ENCODE measurements at regions not wholly inside any gene's neighbourhood (a gene's known extent, or its start where the extent isn't known, plus 50 kb on each side); places are given as distances from the start of the nearest gene placed in this dataset.

DNA sequence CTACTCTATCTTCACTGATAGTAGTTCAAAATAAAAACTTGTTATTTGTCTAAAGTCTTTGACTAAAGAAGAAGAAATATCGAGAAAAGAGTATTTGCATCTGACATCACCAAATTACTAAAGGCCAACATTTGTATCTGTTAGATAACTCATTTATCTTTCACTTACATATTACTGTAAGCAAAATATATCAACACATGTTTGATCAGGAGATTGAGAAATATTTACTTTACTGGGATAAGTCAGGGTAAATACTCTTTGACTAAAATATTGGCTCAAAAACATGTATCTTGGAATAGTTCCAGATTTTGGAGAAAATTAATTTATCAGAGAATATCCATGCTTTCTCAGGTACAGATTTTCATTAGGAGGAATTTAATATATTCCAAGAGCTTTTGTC is 306.0 kb downstream of the TENT5A start:
- DNase-seq (ENCODE audit: low read depth in 2 of 2), result no peak
- H3K4me3 ChIP-seq (replicated peaks in 1 of 2; ENCODE audit: low read depth in 2 of 2, low read length in 2 of 2), result no peak overlapping the region
- TF ChIP-seq, protein P1, sequence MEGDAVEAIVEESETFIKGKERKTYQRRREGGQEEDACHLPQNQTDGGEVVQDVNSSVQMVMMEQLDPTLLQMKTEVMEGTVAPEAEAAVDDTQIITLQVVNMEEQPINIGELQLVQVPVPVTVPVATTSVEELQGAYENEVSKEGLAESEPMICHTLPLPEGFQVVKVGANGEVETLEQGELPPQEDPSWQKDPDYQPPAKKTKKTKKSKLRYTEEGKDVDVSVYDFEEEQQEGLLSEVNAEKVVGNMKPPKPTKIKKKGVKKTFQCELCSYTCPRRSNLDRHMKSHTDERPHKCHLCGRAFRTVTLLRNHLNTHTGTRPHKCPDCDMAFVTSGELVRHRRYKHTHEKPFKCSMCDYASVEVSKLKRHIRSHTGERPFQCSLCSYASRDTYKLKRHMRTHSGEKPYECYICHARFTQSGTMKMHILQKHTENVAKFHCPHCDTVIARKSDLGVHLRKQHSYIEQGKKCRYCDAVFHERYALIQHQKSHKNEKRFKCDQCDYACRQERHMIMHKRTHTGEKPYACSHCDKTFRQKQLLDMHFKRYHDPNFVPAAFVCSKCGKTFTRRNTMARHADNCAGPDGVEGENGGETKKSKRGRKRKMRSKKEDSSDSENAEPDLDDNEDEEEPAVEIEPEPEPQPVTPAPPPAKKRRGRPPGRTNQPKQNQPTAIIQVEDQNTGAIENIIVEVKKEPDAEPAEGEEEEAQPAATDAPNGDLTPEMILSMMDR (IDR thresholded peaks at IDR 0.05; ENCODE audit: low read depth, low read length), result no peak

- TF ChIP-seq, protein P1 (IDR thresholded peaks at IDR 0.05; ENCODE audit: low read depth, low read length), result no peak
- no peak overlapping the region for H3K4me3 ChIP-seq (replicated peaks in 1 of 2; ENCODE audit: low read depth in 2 of 2, low read length in 2 of 2)
- DNase-seq (ENCODE audit: low read depth in 2 of 2), result no peak
Observed at GRCh38 chr6:81439417-81439816, 313.1 kb downstream of the TENT5A start.

- no peak overlapping the region for H3K4me3 ChIP-seq (replicated peaks in 1 of 2; ENCODE audit: low read depth in 2 of 2, low read length in 2 of 2)
- DNase-seq (ENCODE audit: low read depth in 2 of 2), result no peak
- TF ChIP-seq, protein P1 (IDR thresholded peaks at IDR 0.05; ENCODE audit: low read depth, low read length), result no peak
Observed at GRCh38 chr6:81436990-81437389, 315.5 kb downstream of the TENT5A start.

DNA sequence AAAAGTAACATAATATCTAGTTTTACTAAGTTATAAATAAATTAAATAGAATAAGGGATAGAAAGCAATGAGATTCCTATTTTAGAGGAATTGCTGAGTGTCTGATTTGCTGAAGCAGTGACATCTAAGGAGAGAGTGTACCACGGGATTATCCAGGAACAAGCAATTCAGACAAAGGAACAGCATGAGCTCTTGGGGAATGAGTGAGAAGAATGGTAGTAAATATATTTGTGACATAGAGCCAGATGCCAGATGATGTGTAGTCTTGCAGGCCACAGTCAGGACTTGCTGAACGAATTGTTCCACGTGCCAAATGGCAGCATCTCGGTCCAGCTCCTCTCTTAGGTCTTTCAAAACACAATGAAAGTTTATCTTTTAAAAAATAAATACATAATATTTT is 339.2 kb downstream of the TENT5A start:
- H3K4me3 ChIP-seq (replicated peaks in 1 of 2; ENCODE audit: low read depth in 2 of 2, low read length in 2 of 2), result no peak overlapping the region
- DNase-seq (ENCODE audit: low read depth in 2 of 2), result no peak
- TF ChIP-seq, protein P1 (IDR thresholded peaks at IDR 0.05; ENCODE audit: low read depth, low read length), result no peak

DNA sequence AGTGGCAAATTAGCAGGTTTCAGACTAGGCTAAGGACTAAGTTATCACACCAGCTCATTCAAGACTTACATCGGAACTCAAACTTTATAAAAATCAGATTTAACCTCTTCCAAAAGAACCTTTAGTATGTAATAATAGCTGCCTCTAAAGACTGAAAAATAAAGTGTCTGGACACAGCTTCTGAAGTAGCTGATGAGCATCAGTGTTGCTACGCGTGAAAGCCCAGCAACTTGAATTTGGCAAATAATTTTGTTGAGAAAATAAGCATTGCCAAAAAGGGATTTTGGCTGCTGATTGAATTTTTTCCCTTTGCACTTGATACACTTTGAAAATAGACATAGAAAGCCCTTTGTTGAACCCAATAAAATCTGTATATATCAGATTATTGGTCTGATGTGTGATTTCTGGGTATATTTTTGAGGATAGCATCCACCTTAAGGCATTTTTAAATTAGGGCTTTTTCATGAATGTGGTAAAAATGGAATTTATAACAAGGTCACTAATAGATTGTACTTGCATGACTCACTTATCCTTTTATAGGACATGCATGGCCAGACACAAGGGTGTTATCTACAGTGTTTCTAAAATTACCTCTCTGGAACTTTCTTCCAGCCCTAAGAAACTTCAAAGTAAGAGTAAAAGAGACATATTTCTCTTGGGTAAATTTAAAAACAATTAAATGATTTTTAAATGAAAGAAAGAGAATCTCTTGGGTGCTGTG is 350.4 kb downstream of the TENT5A start:
- TF ChIP-seq, protein P1 (IDR thresholded peaks at IDR 0.05; ENCODE audit: low read depth, low read length), result no peak
- DNase-seq (ENCODE audit: low read depth in 2 of 2), result peak; percentile 44 to 53
- no peak overlapping the region for H3K4me3 ChIP-seq (replicated peaks in 1 of 2; ENCODE audit: low read depth in 2 of 2, low read length in 2 of 2)

DNA sequence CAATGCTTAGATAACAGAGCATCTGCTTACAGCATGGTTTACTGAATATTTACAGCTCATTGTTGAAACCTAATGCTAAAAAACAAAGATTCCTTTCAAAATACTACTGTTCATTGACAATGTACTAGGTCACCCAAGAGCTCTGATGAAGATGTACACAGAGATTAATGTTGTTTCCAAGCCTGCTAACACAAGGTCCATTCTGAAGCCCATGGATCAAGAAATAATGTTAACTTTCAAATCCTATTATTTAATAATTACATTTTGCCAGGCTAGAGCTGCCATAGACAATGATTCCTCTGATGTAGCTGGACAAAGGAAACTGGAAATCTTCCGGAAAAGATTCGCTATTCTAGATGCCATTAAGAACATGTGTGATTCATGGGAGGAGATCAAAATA is 355.6 kb downstream of the TENT5A start:
- no peak for DNase-seq (ENCODE audit: low read depth in 2 of 2)
- no peak overlapping the region for H3K4me3 ChIP-seq (replicated peaks in 1 of 2; ENCODE audit: low read depth in 2 of 2, low read length in 2 of 2)
- TF ChIP-seq, protein P1 (IDR thresholded peaks at IDR 0.05; ENCODE audit: low read depth, low read length), result no peak

- no peak overlapping the region for H3K4me3 ChIP-seq (replicated peaks in 1 of 2; ENCODE audit: low read depth in 2 of 2, low read length in 2 of 2)
- TF ChIP-seq, protein P1 (IDR thresholded peaks at IDR 0.05; ENCODE audit: low read depth, low read length), result no peak
- no peak for DNase-seq (ENCODE audit: low read depth in 2 of 2)
Observed at GRCh38 chr6:81387163-81387562, 365.3 kb downstream of the TENT5A start.

Measured in cardiac fibroblast (primary cell).